ENCODE measurements at regions not wholly inside any gene's neighbourhood (a gene's known extent, or its start where the extent isn't known, plus 50 kb on each side); places are given as distances from the start of the nearest gene placed in this dataset.

- ChIA-PET POLR2A (no interaction called here), CTCF (no interaction called here)
- Histone ChIP-seq H3K27me3 (ENCODE audit: insufficient read depth) (no peaks in the 10 kb centered on the region), H3K9ac (no peak overlapping the region), H3K27ac (ENCODE audit: low read depth in 2 of 2, low read length in 1 of 2) (no peak overlapping the region), H3K4me3 (ENCODE audit: low read depth in 2 of 2, low read length in 1 of 2) (no peak overlapping the region), H3K4me2 (no peak overlapping the region), H3K9me3 (no peaks in the 10 kb centered on the region), H2AFZ (ENCODE audit: low read depth) (no peak overlapping the region), H3K9me2 (no peaks in the 10 kb centered on the region), H3K4me1 (ENCODE audit: control insufficient read depth in 1 of 2, insufficient read depth in 2 of 2, low read depth in 1 of 2, low read length in 1 of 2) (peaks cover 0 to 8% of the 10 kb centered on the region in 2 experiments; a peak in 1 of 4 replicates), H3K79me2 (ENCODE audit: insufficient read depth) (no peaks in the 10 kb centered on the region), H4K20me1 (ENCODE audit: insufficient read depth) (no peaks in the 10 kb centered on the region), H3F3A (replicated peaks; ENCODE audit: insufficient read depth) (no peaks in the 10 kb centered on the region), H3K36me3 (replicated peaks in 1 of 2; ENCODE audit: control insufficient read depth in 1 of 2, insufficient read depth in 2 of 2, low read length in 1 of 2) (no peaks in the 10 kb centered on the region)
- TF ChIP-seq IRF3 (IDR thresholded peaks at IDR 0.05; ENCODE audit: low read depth, low read length), result no peak
- TF ChIP-seq POLR2AphosphoS5 (IDR thresholded peaks at IDR 0.05; ENCODE audit: low read depth, low read length), result no peak
- no peak for TF ChIP-seq EP300 (IDR thresholded peaks at IDR 0.05; ENCODE audit: borderline replicate concordance in 1 of 2, low read depth in 1 of 2, low read length in 1 of 2)
- no peak for TF ChIP-seq TAF1 (IDR thresholded peaks at IDR 0.05; ENCODE audit: borderline replicate concordance, low read depth, low read length)
- TF ChIP-seq USF2 (IDR thresholded peaks at IDR 0.05; ENCODE audit: borderline replicate concordance, low read depth, low read length), result no peak
- TF ChIP-seq FOXJ3 (CRISPR knock-in tag; IDR thresholded peaks at IDR 0.05), result no peak
- TF ChIP-seq RAD21 (IDR thresholded peaks at IDR 0.05; ENCODE audit: low read length), result no peak
- TF ChIP-seq RFX5 (IDR thresholded peaks at IDR 0.05; ENCODE audit: low read length), result no peak
- no peak for TF ChIP-seq MEF2A (IDR thresholded peaks at IDR 0.05; ENCODE audit: borderline replicate concordance, low read depth)
- no peak for TF ChIP-seq GABPA (IDR thresholded peaks at IDR 0.05; ENCODE audit: low read depth)
- no peak for TF ChIP-seq SMC3 (IDR thresholded peaks at IDR 0.05; ENCODE audit: low read depth, low read length)
- TF ChIP-seq, protein P1, sequence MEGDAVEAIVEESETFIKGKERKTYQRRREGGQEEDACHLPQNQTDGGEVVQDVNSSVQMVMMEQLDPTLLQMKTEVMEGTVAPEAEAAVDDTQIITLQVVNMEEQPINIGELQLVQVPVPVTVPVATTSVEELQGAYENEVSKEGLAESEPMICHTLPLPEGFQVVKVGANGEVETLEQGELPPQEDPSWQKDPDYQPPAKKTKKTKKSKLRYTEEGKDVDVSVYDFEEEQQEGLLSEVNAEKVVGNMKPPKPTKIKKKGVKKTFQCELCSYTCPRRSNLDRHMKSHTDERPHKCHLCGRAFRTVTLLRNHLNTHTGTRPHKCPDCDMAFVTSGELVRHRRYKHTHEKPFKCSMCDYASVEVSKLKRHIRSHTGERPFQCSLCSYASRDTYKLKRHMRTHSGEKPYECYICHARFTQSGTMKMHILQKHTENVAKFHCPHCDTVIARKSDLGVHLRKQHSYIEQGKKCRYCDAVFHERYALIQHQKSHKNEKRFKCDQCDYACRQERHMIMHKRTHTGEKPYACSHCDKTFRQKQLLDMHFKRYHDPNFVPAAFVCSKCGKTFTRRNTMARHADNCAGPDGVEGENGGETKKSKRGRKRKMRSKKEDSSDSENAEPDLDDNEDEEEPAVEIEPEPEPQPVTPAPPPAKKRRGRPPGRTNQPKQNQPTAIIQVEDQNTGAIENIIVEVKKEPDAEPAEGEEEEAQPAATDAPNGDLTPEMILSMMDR (IDR thresholded peaks at IDR 0.05), result no peak
- TF ChIP-seq SIN3A (IDR thresholded peaks at IDR 0.05; ENCODE audit: borderline replicate concordance, low read depth, low read length), result no peak
- no peak for TF ChIP-seq TCF12 (IDR thresholded peaks at IDR 0.05)
- no peak for TF ChIP-seq FOSL2 (IDR thresholded peaks at IDR 0.05; ENCODE audit: borderline replicate concordance, low read depth)
- TF ChIP-seq YY1 (IDR thresholded peaks at IDR 0.05; ENCODE audit: low read depth), result no peak
- no peak for DNase-seq
- 33% methylated on average over 3 of the region's 3 CpGs for WGBS (ENCODE audit: low lambda C conversion rate)
Measured at GRCh38 chr10:128687408-128687807, 561.2 kb upstream of the MKI67 start.
